ENCODE measurements at regions not wholly inside any gene's neighbourhood (a gene's known extent, or its start where the extent isn't known, plus 50 kb on each side); places are given as distances from the start of the nearest gene placed in this dataset.

GRCh38 chr1:233735847-233736246, 121.9 kb downstream of the KCNK1 start:
- no peaks in the 10 kb centered on the region for H3K9me3 ChIP-seq (replicated peaks; ENCODE audit: insufficient read depth, low read length)
- DNase-seq: no peak
- H3K27me3 ChIP-seq (replicated peaks; ENCODE audit: insufficient read depth, low read length): no peaks in the 10 kb centered on the region
- H3K4me1 ChIP-seq (ENCODE audit: low read length): no peaks in the 10 kb centered on the region
- H3K27ac ChIP-seq (ENCODE audit: low read length): no peak overlapping the region
- H3K36me3 ChIP-seq (replicated peaks; ENCODE audit: insufficient read depth, low read length): no peaks in the 10 kb centered on the region
- no peaks in the 10 kb centered on the region for H3K79me2 ChIP-seq (ENCODE audit: low read length)
- H3K4me3 ChIP-seq (ENCODE audit: low read length): no peak overlapping the region
- no peaks in the 10 kb centered on the region for H3F3A ChIP-seq (ENCODE audit: insufficient read depth, low read length)
- TF ChIP-seq, protein P1, sequence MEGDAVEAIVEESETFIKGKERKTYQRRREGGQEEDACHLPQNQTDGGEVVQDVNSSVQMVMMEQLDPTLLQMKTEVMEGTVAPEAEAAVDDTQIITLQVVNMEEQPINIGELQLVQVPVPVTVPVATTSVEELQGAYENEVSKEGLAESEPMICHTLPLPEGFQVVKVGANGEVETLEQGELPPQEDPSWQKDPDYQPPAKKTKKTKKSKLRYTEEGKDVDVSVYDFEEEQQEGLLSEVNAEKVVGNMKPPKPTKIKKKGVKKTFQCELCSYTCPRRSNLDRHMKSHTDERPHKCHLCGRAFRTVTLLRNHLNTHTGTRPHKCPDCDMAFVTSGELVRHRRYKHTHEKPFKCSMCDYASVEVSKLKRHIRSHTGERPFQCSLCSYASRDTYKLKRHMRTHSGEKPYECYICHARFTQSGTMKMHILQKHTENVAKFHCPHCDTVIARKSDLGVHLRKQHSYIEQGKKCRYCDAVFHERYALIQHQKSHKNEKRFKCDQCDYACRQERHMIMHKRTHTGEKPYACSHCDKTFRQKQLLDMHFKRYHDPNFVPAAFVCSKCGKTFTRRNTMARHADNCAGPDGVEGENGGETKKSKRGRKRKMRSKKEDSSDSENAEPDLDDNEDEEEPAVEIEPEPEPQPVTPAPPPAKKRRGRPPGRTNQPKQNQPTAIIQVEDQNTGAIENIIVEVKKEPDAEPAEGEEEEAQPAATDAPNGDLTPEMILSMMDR (IDR thresholded peaks at IDR 0.05; ENCODE audit: low read length): no peak
- no peak for TF ChIP-seq EZH2 (optimal IDR thresholded peaks at IDR 0.05; ENCODE audit: low read depth, low read length)
- no peaks in the 10 kb centered on the region for H3K9me2 ChIP-seq (replicated peaks; ENCODE audit: insufficient read depth, low read length)
- H2AFZ ChIP-seq (ENCODE audit: low read length): no peak overlapping the region
- H3K9ac ChIP-seq (ENCODE audit: low read length): no peak overlapping the region
- H4K20me1 ChIP-seq (ENCODE audit: insufficient read depth, low read length): no peaks in the 10 kb centered on the region
- no peak overlapping the region for H3K4me2 ChIP-seq (ENCODE audit: low read depth, low read length)

GRCh38 chr1:233737341-233737740, 123.4 kb downstream of the KCNK1 start:
- no peak overlapping the region for H3K9ac ChIP-seq (ENCODE audit: low read length)
- H3K36me3 ChIP-seq (replicated peaks; ENCODE audit: insufficient read depth, low read length): no peaks in the 10 kb centered on the region
- H3K27ac ChIP-seq (ENCODE audit: low read length): no peak overlapping the region
- H3K4me1 ChIP-seq (ENCODE audit: low read length): no peaks in the 10 kb centered on the region
- H3K4me2 ChIP-seq (ENCODE audit: low read depth, low read length): no peak overlapping the region
- H4K20me1 ChIP-seq (ENCODE audit: insufficient read depth, low read length): no peaks in the 10 kb centered on the region
- H2AFZ ChIP-seq (ENCODE audit: low read length): no peak overlapping the region
- no peaks in the 10 kb centered on the region for H3K79me2 ChIP-seq (ENCODE audit: low read length)
- TF ChIP-seq EZH2 (optimal IDR thresholded peaks at IDR 0.05; ENCODE audit: low read depth, low read length): no peak
- TF ChIP-seq EZH2phosphoT487 (IDR thresholded peaks at IDR 0.05; ENCODE audit: low read length): no peak
- TF ChIP-seq, protein P1 (IDR thresholded peaks at IDR 0.05; ENCODE audit: low read length): no peak
- no peaks in the 10 kb centered on the region for H3K27me3 ChIP-seq (replicated peaks; ENCODE audit: insufficient read depth, low read length)
- H3K9me3 ChIP-seq (replicated peaks; ENCODE audit: insufficient read depth, low read length): no peaks in the 10 kb centered on the region
- no peak overlapping the region for H3K4me3 ChIP-seq (ENCODE audit: low read length)
- no peak for DNase-seq
- H3K9me2 ChIP-seq (replicated peaks; ENCODE audit: insufficient read depth, low read length): no peaks in the 10 kb centered on the region
- H3F3A ChIP-seq (ENCODE audit: insufficient read depth, low read length): no peaks in the 10 kb centered on the region

- no peaks in the 10 kb centered on the region for H3K9me2 ChIP-seq (replicated peaks; ENCODE audit: insufficient read depth, low read length)
- H3K79me2 ChIP-seq (ENCODE audit: low read length): no peaks in the 10 kb centered on the region
- no peaks in the 10 kb centered on the region for H3K4me1 ChIP-seq (ENCODE audit: low read length)
- no peak overlapping the region for H3K4me2 ChIP-seq (ENCODE audit: low read depth, low read length)
- H4K20me1 ChIP-seq (ENCODE audit: insufficient read depth, low read length): no peaks in the 10 kb centered on the region
- no peak overlapping the region for H3K4me3 ChIP-seq (ENCODE audit: low read length)
- no peaks in the 10 kb centered on the region for H3F3A ChIP-seq (ENCODE audit: insufficient read depth, low read length)
- H3K9me3 ChIP-seq (replicated peaks; ENCODE audit: insufficient read depth, low read length): no peaks in the 10 kb centered on the region
- no peak overlapping the region for H2AFZ ChIP-seq (ENCODE audit: low read length)
- TF ChIP-seq EZH2phosphoT487 (IDR thresholded peaks at IDR 0.05; ENCODE audit: low read length): no peak
- TF ChIP-seq, protein P1 (IDR thresholded peaks at IDR 0.05; ENCODE audit: low read length): no peak
- TF ChIP-seq EZH2 (optimal IDR thresholded peaks at IDR 0.05; ENCODE audit: low read depth, low read length): no peak
- H3K27ac ChIP-seq (ENCODE audit: low read length): no peak overlapping the region
- DNase-seq: no peak
- H3K9ac ChIP-seq (ENCODE audit: low read length): no peak overlapping the region
- no peaks in the 10 kb centered on the region for H3K27me3 ChIP-seq (replicated peaks; ENCODE audit: insufficient read depth, low read length)
- H3K36me3 ChIP-seq (replicated peaks; ENCODE audit: insufficient read depth, low read length): no peaks in the 10 kb centered on the region
Observed at GRCh38 chr1:233738396-233738795, 124.5 kb downstream of the KCNK1 start.
